ENCODE measurements at regions not wholly inside any gene's neighbourhood (a gene's known extent, or its start where the extent isn't known, plus 50 kb on each side); places are given as distances from the start of the nearest gene placed in this dataset.

DNA sequence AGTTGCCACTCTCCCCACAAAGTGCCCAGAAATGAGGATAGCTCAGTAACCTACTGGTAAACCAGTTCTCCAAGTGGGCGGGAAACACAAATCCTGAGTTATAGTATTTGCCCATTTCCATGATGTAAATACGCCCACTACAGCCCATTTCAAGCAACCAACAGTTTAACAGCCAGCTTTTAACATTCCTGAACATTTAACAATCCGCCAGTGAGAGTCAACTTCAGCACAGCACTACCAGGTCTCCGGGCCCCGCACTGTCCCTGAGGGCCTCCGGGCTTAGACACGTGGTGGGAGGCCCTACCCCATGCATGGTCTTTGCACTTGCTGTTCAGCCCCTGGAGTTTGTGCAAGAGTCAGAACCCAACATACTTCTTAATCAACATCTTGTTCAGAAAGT is 132.0 kb upstream of the CTTNBP2NL start:
- DNase-seq (ENCODE audit: low spot score), result no peak

GRCh38 chr1:112264553-112264952 is 131.5 kb upstream of the CTTNBP2NL start:
- no peak for DNase-seq (ENCODE audit: low spot score)

GRCh38 chr1:112265931-112266330 is 130.1 kb upstream of the CTTNBP2NL start:
- DNase-seq (ENCODE audit: low spot score), result no peak

DNA sequence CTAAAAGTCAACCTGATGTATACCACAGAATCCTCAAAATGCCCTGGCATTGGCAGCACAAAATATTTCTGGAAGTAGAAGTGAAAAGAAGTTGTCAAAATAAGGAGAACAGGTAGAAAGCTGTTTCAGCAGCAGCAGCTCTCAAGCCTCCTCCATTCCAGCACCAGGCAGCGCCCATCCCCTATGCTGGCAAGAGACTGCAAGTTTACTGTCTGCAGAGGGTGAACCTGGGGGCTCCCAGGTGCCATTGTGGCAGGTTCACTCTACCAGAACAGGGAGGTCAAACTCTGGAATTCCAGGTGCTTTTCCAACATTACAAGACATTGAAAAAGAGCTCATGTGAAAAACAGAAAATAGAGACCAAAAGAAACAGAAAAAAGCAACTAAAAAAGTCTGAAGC is 128.8 kb upstream of the CTTNBP2NL start:
- no peak for DNase-seq (ENCODE audit: low spot score)

DNA sequence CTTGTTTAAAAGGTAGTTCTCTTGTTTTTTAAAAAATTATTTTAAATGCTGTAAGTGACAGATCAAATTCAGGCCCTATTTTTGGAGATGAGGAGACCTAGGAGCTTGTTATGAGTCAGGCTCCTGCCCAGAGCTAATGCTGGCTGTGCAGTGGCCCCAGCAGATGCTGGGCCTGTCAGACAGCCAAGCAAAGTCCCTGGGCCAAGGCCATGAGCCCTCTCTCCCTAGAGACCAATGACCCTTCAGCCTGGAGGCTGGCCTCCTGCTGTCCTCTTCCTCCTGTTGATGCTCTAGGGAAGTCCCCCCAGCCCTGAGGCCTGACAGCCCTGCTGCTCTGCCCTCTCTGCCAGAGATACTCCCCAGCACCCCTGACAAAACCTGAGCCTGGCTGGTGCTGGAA is 128.1 kb upstream of the CTTNBP2NL start:
- DNase-seq (ENCODE audit: low spot score), result no peak

GRCh38 chr1:112268408-112268807 is 127.6 kb upstream of the CTTNBP2NL start:
- no peak for DNase-seq (ENCODE audit: low spot score)

DNA sequence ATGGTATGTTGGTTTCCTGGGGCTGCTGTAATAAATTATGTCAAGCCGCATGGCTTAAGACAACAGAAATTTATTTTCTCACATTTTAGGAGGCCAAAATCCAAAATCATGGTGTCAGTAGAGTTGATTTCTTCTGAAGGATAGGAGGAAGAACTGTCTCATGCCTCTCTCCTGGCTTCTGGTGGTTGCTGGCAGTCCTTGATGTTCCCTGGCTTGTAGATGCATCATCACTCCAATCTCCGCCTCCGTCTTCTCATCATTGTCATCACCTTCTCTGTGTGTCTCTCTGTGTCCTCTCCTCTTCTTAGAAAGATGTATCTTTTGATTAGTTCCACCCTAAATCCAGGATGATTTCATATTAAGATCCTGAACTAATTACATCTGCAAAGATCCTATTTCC is 124.7 kb upstream of the CTTNBP2NL start:
- DNase-seq (ENCODE audit: low spot score), result no peak

DNA sequence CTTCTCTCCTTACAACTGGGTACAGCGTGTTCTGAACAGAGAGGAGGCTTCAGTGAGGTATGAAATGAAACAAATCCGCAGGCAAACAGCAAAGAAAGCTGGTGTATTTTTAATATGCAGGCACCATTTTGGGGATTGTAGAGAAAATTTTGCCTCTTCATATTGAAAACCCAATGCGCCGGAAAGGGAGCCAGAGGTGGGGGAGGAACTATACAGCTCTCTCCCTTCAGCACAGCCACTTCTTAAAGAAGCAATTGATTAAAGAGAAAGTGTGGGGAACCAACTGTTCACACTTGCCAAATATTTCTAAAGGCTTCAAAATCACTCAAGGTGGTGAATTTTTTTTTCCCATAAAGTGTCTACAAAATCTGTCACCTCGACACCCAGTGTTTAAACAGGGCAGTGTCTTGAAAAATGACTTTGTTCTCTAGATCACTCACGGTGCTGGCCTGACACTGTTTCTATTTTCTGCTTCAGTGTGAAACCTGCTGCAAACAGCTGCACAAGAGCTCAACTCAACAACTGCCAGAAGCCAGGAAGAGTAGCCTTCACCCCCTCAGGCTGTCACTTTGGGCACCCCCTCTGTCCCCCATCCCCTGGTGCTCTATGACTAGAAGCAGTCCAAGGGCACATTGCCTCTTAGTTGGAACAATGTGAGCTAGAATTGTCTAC is 123.8 kb upstream of the CTTNBP2NL start:
- DNase-seq (ENCODE audit: low spot score), result no peak

DNA sequence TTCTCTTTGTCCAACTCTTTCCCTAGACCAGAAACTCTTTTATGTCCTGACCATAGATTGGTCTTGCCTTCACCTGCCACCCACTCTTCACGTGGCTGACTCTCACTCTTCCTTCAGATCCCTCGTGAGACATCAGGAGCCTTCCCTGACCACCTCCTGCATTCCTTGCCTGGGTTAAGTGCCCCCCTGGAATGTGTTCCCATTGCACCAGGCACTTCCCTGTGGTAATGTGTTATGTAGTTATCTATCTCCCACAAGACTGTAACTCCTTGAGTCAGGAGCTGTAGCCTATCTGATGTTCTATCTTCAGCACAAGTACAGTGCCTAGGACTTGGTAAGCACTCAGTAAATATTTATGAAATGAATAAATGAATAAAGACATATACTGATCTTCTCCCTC is 111.2 kb upstream of the CTTNBP2NL start:
- DNase-seq (ENCODE audit: low spot score), result no peak

DNA sequence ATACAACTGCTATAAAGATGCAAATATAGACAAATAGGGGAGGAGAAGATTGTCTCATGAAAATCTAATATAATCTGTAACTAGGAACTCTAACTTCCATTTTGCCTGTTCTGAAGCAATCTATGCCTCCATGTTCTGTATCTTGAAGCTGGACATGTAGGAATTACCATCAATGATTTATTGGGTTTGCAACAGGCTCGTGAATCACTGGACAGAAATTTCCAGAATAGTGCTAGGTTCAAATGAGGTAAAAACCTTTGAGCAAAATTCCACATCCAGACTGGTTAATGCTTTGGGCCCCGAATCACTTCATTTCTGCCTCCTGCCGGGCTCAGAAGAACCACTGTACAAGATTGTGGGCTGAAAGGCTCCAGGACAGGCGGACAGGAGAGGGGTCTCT is 110.7 kb upstream of the CTTNBP2NL start:
- DNase-seq (ENCODE audit: low spot score), result no peak

DNA sequence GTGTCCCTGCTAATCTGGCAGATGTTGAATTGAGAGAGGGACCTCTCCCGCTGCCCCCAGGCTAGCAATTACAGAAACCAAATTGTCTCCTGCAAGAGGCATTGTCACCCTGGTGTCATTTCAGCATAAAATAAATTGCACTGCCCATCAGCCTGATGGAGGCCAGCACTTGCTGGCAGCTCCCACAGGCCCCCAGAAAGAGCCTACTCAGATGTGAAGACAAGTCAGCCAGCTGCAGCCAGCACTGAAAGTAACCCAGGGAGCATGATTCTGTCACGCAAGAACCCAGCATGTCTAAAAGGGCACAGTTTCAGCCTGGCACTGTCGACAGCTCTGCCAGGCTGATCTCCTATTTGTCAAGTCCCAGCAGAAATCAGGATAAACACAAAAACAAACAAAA is 110.3 kb upstream of the CTTNBP2NL start:
- DNase-seq (ENCODE audit: low spot score), result no peak

DNA sequence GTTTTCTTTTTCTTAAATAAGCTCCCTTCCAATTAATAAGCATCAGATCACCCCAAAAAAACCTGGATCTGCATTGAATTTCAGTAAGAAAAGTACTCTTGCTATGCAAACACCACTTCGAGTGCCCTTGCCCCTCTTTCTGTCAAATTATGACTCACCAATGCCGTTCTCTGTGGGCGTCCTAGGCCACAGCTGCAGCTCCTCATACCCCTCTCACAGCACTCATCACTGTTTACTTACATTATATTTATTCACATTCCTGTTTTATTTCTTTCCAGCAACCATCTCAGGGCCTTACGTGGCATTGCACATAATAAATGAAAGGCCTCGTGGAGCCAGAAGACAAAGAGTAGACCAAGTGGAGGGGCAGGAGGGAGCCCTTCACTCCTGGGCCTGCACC is 99.1 kb upstream of the CTTNBP2NL start:
- DNase-seq (ENCODE audit: low spot score), result no peak

DNA sequence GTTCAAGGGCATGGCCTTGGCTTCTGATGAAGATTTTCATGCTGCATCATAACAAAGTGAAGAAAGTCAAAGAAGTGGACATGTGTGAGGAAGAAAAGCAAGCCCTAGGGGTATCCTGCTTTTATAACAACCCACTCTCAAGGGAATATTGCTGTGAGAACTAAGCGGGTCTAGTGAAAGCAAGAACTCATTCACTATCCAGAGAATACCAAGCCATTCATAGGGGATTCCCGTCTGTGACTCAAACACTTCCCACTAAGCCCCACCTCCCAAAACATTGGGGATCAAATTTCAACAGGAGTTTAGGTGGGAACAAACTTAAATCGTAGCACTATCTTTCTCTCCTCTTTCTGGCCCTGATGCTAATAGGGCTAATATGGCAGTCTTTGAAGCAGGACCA is 98.5 kb upstream of the CTTNBP2NL start:
- no peak for DNase-seq (ENCODE audit: low spot score)

DNA sequence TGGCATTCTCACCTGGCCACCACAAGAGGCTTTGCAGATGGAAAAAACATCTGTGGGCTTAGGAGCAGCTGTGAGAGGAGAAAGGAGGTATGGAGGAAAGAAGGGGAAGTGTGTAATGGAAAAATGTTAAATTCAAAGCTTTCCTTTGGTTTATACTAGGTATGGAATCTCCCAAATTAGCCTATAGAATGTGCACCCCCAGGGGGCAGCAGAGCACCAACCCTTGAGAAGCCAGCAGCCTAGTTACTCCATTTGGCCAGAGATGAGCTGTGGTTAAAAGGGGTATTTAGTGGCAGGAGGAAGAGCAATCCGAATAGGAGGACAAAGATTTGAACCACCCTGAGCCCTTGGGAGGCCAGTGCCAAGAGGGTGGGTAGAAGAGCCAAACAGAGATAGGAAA is 97.5 kb upstream of the CTTNBP2NL start:
- DNase-seq (ENCODE audit: low spot score), result peak; percentile 7

DNA sequence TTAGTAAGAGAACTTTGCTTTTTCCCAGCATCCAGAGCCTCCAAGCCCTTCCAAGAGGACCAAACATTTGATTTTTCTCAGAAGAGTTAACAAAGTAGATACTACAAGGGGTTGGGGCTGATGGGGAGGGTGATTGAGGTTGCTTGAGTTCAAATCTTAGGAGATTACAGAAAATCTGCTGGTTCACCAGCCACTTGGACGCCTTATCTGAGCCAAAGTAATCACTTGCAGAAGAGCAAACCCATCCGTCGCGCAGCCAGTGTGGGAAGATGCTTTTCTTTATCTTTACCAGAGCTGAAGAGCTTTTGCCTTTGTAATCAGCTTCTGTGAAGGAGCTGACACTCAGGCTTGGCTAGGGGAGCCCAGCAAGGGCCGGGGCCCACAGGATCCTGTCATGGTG is 91.9 kb upstream of the CTTNBP2NL start:
- no peak for DNase-seq (ENCODE audit: low spot score)

DNA sequence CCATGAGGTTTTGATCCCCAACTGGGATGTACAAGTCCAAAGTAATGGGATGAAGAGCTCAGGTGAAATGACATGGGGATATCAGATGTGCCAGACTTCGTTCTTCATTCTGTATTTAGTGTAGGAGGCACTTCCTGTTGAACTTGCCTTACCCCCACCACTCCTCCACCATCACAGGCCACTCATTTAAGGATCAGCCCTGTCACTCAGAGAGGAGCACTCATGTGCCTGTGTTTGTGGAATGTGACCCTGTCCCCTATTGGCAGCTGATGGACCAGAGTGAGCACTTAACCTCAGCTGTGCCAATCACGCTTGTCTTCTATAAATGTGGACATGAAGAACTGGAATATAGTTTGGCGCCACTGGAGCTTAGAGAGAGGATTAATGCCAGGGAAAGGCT is 91.4 kb upstream of the CTTNBP2NL start:
- no peak for DNase-seq (ENCODE audit: low spot score)

DNA sequence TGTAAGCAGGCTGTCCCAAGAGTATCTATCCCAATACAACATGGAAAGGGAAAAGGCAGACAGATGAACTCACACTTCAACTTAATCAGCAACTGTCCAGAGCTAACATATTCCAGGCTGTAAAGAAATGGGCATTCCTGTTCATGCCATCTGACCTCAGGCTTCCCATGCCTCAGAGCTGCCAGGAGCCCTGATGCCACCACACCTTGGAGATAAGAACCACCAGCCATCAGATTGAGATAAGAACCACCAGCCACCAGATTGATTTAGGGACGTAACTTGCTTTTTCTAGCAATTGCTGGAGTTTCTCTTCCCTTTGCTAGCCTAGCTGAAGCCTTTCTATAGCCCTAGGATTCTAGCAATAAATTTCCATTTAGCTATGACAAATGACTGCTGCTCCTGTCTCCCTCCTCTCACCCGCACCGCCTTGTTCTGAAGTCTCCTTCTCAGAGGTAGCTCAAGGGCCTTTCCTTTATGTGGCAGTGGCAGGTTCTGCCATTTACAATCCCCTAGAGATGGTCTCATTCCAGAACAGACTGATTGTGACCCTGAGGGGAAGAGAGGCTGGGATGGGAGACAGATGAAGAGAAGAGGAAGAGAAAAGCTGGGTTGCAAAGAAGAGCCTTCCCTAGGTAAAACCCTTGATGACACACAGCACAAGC is 88.0 kb upstream of the CTTNBP2NL start:
- DNase-seq (ENCODE audit: low spot score), result no peak

DNA sequence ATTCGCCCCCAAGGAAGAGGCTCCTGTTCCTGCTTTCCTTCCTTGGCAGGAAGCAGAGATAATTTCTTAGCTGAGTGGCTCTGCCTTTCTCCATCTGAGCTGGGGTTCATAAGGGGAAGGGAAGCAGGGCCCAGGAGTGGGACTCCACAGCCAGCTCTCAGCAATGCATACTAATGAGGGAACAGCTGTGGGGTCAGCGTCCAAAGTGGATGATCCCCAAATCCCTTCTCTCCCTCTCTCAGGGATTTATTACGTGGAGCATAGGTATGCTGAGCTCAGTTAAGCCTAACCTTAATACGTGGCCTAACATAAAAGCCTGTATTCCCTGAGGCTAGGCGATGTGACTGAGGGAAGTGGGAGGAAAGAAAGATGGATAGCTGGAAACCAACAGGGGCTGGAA is 87.3 kb upstream of the CTTNBP2NL start:
- no peak for DNase-seq (ENCODE audit: low spot score)

DNA sequence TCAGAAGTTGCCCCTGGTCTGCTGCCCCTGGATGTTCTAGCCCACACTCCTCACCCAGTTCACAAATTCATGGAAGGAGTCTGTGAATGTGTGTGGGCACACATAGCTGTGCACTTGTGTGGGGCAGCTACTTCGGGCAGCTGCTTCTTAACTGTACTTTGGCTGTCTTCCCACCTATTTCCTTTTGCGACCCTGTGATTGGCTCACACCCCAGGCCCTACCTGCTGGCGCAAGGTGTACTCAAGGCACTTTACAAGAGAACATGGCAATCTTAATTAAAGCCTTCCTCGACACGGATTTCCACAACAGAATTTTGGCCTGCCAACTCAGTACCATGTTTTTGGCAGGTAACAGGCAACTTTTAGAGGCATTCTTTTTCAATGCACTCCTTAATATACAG is 86.5 kb upstream of the CTTNBP2NL start:
- no peak for DNase-seq (ENCODE audit: low spot score)

DNA sequence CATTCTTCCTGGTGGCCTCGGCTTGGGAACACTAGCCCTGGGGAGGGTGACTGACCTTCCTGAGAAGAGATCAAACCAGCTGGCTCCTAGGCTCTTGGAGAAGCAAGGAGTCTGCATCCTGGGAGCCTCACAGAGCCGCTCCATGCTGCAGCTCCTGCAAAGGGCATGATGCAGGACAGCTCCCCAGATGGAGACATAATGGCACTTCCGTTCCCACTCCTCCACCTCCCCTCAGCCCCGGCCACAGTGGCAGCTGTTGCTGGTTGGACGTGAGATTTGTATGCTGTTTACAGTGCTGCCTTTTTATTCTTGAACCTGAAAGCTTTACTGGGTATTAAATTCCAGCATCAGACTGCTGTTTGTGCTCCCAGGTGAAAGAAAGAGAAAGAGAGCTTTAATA is 83.7 kb upstream of the CTTNBP2NL start:
- no peak for DNase-seq (ENCODE audit: low spot score)

- DNase-seq (ENCODE audit: low spot score), result no peak
These were observed 83.1 kb upstream of the CTTNBP2NL start for GRCh38 chr1:112312879-112313278.

- no peak for DNase-seq (ENCODE audit: low spot score)
These were observed 79.6 kb upstream of the CTTNBP2NL start for GRCh38 chr1:112316254-112316913.

- DNase-seq (ENCODE audit: low spot score), result no peak
These were observed 78.9 kb upstream of the CTTNBP2NL start for GRCh38 chr1:112317140-112317539.

DNA sequence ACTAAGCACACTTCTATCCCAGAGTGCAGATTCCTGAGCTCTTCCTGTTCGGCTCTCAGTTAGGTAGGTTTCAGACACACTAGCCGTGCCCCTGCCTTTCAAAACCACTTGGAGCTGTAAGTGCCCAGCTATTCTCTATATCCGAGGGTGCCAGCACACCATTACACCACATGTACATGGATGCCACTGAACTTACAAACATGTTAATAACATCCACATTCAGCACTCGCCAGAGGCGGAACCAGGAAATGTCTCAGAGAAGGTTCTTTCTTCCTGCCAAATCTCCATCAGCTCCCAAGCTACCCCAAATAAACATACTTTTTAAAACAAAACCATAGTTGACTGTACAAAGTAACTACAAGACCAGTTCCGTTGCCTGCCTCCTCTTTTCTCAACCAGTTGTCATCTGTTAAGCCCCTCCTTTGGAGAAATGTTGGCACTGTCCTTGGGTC is 78.4 kb upstream of the CTTNBP2NL start:
- no peak for DNase-seq (ENCODE audit: low spot score)
